ENCODE measurements at regions not wholly inside any gene's neighbourhood (a gene's known extent, or its start where the extent isn't known, plus 50 kb on each side); places are given as distances from the start of the nearest gene placed in this dataset.

- TF ChIP-seq, protein P1, sequence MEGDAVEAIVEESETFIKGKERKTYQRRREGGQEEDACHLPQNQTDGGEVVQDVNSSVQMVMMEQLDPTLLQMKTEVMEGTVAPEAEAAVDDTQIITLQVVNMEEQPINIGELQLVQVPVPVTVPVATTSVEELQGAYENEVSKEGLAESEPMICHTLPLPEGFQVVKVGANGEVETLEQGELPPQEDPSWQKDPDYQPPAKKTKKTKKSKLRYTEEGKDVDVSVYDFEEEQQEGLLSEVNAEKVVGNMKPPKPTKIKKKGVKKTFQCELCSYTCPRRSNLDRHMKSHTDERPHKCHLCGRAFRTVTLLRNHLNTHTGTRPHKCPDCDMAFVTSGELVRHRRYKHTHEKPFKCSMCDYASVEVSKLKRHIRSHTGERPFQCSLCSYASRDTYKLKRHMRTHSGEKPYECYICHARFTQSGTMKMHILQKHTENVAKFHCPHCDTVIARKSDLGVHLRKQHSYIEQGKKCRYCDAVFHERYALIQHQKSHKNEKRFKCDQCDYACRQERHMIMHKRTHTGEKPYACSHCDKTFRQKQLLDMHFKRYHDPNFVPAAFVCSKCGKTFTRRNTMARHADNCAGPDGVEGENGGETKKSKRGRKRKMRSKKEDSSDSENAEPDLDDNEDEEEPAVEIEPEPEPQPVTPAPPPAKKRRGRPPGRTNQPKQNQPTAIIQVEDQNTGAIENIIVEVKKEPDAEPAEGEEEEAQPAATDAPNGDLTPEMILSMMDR (IDR thresholded peaks at IDR 0.05; ENCODE audit: extremely low read depth in 1 of 2, insufficient read depth in 1 of 2, low read depth in 1 of 2, low read length in 2 of 2): no peak
- TF ChIP-seq, protein P2, sequence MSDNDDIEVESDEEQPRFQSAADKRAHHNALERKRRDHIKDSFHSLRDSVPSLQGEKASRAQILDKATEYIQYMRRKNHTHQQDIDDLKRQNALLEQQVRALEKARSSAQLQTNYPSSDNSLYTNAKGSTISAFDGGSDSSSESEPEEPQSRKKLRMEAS (IDR thresholded peaks at IDR 0.05; ENCODE audit: insufficient read depth, insufficient read length): no peak
- TF ChIP-seq FOS (IDR thresholded peaks at IDR 0.05; ENCODE audit: borderline replicate concordance, insufficient read depth, low read length): no peak
- TF ChIP-seq POLR2A (IDR thresholded peaks at IDR 0.05; ENCODE audit: low read depth, low read length): no peak
- no peak for TF ChIP-seq JUN (IDR thresholded peaks at IDR 0.05; ENCODE audit: borderline replicate concordance, insufficient read depth, insufficient read length, low read depth)
These were observed 72.6 kb upstream of the MACF1 start for GRCh38 chr1:39131940-39132339.

All from endothelial cell of umbilical vein (primary cell).